Left hindlimb (tissue), 1 donor: ENCODE measurements at regions not wholly inside any gene's neighbourhood (a gene's known extent, or its start where the extent isn't known, plus 50 kb on each side); places are given as distances from the start of the nearest gene placed in this dataset.
"Not testable (repeated sequence)": the region's sequence is repeated elsewhere in the genome, so short reads cannot be mapped to it uniquely, and the experiment has no call there.

Experiments
- DNase-seq: peaks from one replicate; pipeline ENCODE4 v3.0.0-alpha.2; 2018

- DNase-seq = not testable (repeated sequence)
These were observed 205.8 kb downstream of the ALG10 start for GRCh38 chr12:34228046-34228445.

- DNase-seq = not testable (repeated sequence)
These were observed 206.7 kb downstream of the ALG10 start for GRCh38 chr12:34229033-34229432.

- DNase-seq = no peak
These were observed 211.3 kb downstream of the ALG10 start for GRCh38 chr12:34233618-34234017.

GRCh38 chr12:34236073-34236472, 213.8 kb downstream of the ALG10 start:
- DNase-seq = no peak

- DNase-seq = no peak
These were observed 222.3 kb downstream of the ALG10 start for GRCh38 chr12:34244608-34245007.

GRCh38 chr12:34249271-34249670, 227.0 kb downstream of the ALG10 start:
- DNase-seq = no peak

- DNase-seq = not testable (repeated sequence)
These were observed 229.6 kb downstream of the ALG10 start for GRCh38 chr12:34251879-34252278.

GRCh38 chr12:34253674-34254073, 231.4 kb downstream of the ALG10 start:
- no peak for DNase-seq

GRCh38 chr12:34257093-34257492, 234.8 kb downstream of the ALG10 start:
- no peak for DNase-seq

- not testable (repeated sequence) for DNase-seq
These were observed 239.8 kb downstream of the ALG10 start for GRCh38 chr12:34262140-34262539.

- DNase-seq = no peak
These were observed 241.8 kb downstream of the ALG10 start for GRCh38 chr12:34264110-34264509.

- DNase-seq = not testable (repeated sequence)
These were observed 251.4 kb downstream of the ALG10 start for GRCh38 chr12:34273703-34274102.

- DNase-seq = no peak
These were observed 252.8 kb downstream of the ALG10 start for GRCh38 chr12:34275129-34275528.

- DNase-seq = no peak
These were observed 264.2 kb downstream of the ALG10 start for GRCh38 chr12:34286483-34286882.

GRCh38 chr12:34286934-34287333, 264.6 kb downstream of the ALG10 start:
- no peak for DNase-seq

GRCh38 chr12:34287437-34287836, 265.1 kb downstream of the ALG10 start:
- DNase-seq = no peak

- no peak for DNase-seq
These were observed 266.0 kb downstream of the ALG10 start for GRCh38 chr12:34287986-34288962.

- no peak for DNase-seq
These were observed 266.7 kb downstream of the ALG10 start for GRCh38 chr12:34288963-34289345.

- DNase-seq = no peak
These were observed 267.4 kb downstream of the ALG10 start for GRCh38 chr12:34289431-34290380.

GRCh38 chr12:34290381-34290995, 268.2 kb downstream of the ALG10 start:
- no peak for DNase-seq

- no peak for DNase-seq
These were observed 268.7 kb downstream of the ALG10 start for GRCh38 chr12:34291001-34291400.

- no peak for DNase-seq
These were observed 269.2 kb downstream of the ALG10 start for GRCh38 chr12:34291426-34291901.
